A673 (cell line): ENCODE measurements at regions not wholly inside any gene's neighbourhood (a gene's known extent, or its start where the extent isn't known, plus 50 kb on each side); places are given as distances from the start of the nearest gene placed in this dataset.

Experiments used
- BruUV-seq: library from RNA; stranded (reverse); fragments of 400-500 nt; replicated peaks from 2 replicates; lab custom pipeline; 2021; lab: Mats Ljungman, UMichigan
- CTCF ChIA-PET: fragments of 300-600 bp; sonication (Branson Sonifier 250); formaldehyde crosslinking; loops from one replicate; lab custom pipeline; 2022; ENCODE audit warnings: antibody characterized with exemption; lab: Charles Lee
- POLR2A ChIA-PET: fragments of 300-600 bp; sonication (Branson Sonifier 250); formaldehyde crosslinking; loops from one replicate; lab custom pipeline; 2022; ENCODE audit warnings: antibody characterized with exemption; ENCODE audit not compliant: low non-redundant PET; lab: Charles Lee
- DNase-seq: peaks from one replicate; pipeline ENCODE4 v3.0.0-alpha.2; 2015; ENCODE audit warnings: low spot score
- H3K27ac ChIP-seq: fragments of 200-600 bp; sonication (generic); 2 replicates; pipeline ENCODE4 v1.5.1; 2016; ENCODE audit warnings: mixed run types, low read depth, mild to moderate bottlenecking, mixed read lengths, antibody characterized with exemption, low read length; ENCODE audit not compliant: poor library complexity, severe bottlenecking
- H3K27me3 ChIP-seq: fragments of 200-600 bp; sonication (generic); replicated peaks from 2 replicates; pipeline ENCODE4 v1.6.1; 2017; ENCODE audit warnings: mixed run types, low read depth, mild to moderate bottlenecking, mixed read lengths, antibody characterized with exemption, low read length; ENCODE audit not compliant: insufficient read depth, poor library complexity
- H3K36me3 ChIP-seq: fragments of 200-600 bp; sonication (generic); 2 replicates; pipeline ENCODE4 v1.6.1; 2016; ENCODE audit warnings: mixed run types, mild to moderate bottlenecking, mixed read lengths, antibody characterized with exemption, low read length; ENCODE audit not compliant: insufficient read depth, poor library complexity, severe bottlenecking
- H3K4me1 ChIP-seq: fragments of 200-600 bp; sonication (generic); 2 replicates; pipeline ENCODE4 v1.6.1; 2017; ENCODE audit warnings: mixed run types, mild to moderate bottlenecking, mixed read lengths, antibody characterized with exemption, low read length; ENCODE audit not compliant: insufficient read depth, poor library complexity, severe bottlenecking
- H3K4me3 ChIP-seq: fragments of 200-600 bp; sonication (generic); 2 replicates; pipeline ENCODE4 v1.5.1; 2016; ENCODE audit warnings: low read depth, mixed run types, mild to moderate bottlenecking, mixed read lengths, low read length; ENCODE audit not compliant: poor library complexity, severe bottlenecking
- H3K9me3 ChIP-seq: fragments of 200-600 bp; sonication (generic); 2 replicates; pipeline ENCODE4 v1.6.1; 2016; ENCODE audit warnings: mixed run types, low read depth, mild to moderate bottlenecking, mixed read lengths, antibody characterized with exemption, low read length; ENCODE audit not compliant: poor library complexity, severe bottlenecking
- CTCF ChIP-seq: fragments of 300-800, 200-600 bp; sonication (generic); conservative IDR thresholded peaks from 2 replicates; pipeline ENCODE4 v1.5.1; 2017; ENCODE audit warnings: low read depth, mild to moderate bottlenecking, antibody characterized with exemption, low read length, moderate library complexity, mixed read lengths
- EZH2 ChIP-seq: fragments of 200-600 bp; sonication (generic); IDR thresholded peaks from 2 replicates; pipeline ENCODE4 v1.6.1; 2017; ENCODE audit warnings: borderline replicate concordance, low read depth, mild to moderate bottlenecking, mixed read lengths, antibody characterized with exemption, low read length; ENCODE audit not compliant: poor library complexity, severe bottlenecking
- intact Hi-C: fragments of 100-400 bp; cut with micrococcal nuclease; formaldehyde crosslinking; loops from one replicate; pipeline ENCODE4 v1.10.0; 2022; ENCODE audit not compliant: unreplicated experiment

DNA sequence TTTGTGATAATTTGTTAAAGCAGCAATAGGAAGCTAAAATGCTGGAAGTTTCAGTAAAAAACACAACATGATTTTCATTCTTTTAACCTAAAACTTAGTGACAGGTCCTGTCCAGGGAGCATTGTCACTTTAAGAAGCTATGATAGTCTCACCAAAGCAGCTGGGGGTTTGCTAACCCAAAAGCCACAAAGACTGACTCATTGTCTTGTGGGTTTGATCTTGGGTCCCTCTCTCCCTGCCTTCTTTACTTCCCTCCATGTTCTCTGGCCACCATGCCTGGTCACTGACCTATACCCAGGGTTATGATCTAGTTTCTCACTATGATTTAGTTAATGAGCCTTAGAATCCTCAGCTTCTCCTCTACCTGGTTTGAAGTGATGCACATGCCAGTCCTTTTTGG, 213.5 kb upstream of the PTGFR start:
- intact Hi-C loops: no loop called here

GRCh38 chr1:78279051-78279450, 211.7 kb upstream of the PTGFR start:
- Histone ChIP-seq H3K27me3 (no peaks in the 10 kb centered on the region), H3K9me3 (no peaks in the 10 kb centered on the region), H3K4me1 (no peaks in the 10 kb centered on the region), H3K27ac (no peak overlapping the region), H3K36me3 (no peaks in the 10 kb centered on the region), H3K4me3 (no peak overlapping the region)
- TF ChIP-seq CTCF (no peak), EZH2 (no peak)
- intact Hi-C loops: no loop called here
- BruUV-seq: no TSS peak
- no peak for DNase-seq
- ChIA-PET POLR2A (no interaction called here), CTCF (no interaction called here)

More for the DNA sequence above, 213.5 kb upstream of the PTGFR start:
- Histone ChIP-seq H3K36me3 (no peaks in the 10 kb centered on the region), H3K4me3 (no peak overlapping the region), H3K9me3 (no peaks in the 10 kb centered on the region), H3K27me3 (no peaks in the 10 kb centered on the region), H3K4me1 (no peaks in the 10 kb centered on the region), H3K27ac (no peak overlapping the region)
- BruUV-seq: no TSS peak
- no peak for TF ChIP-seq CTCF
- TF ChIP-seq EZH2: no peak
- CTCF ChIA-PET: no interaction called here
- POLR2A ChIA-PET: no interaction called here
- no peak for DNase-seq

- intact Hi-C loops: no loop called here
- POLR2A ChIA-PET: no interaction called here
Measured at GRCh38 chr1:78280626-78281025, 210.1 kb upstream of the PTGFR start.

More at GRCh38 chr1:78280626-78281025, 210.1 kb upstream of the PTGFR start:
- TF ChIP-seq EZH2 (no peak), CTCF (no peak)
- no peaks in the 10 kb centered on the region for H3K9me3 ChIP-seq
- no TSS peak for BruUV-seq
- DNase-seq: no peak
- H3K4me1 ChIP-seq: no peaks in the 10 kb centered on the region
- H3K4me3 ChIP-seq: no peak overlapping the region
- no peak overlapping the region for H3K27ac ChIP-seq
- CTCF ChIA-PET: no interaction called here
- H3K27me3 ChIP-seq: no peaks in the 10 kb centered on the region
- no peaks in the 10 kb centered on the region for H3K36me3 ChIP-seq
